Umbilical cord (tissue), 1 donor: ENCODE measurements at regions not wholly inside any gene's neighbourhood (a gene's known extent, or its start where the extent isn't known, plus 50 kb on each side); places are given as distances from the start of the nearest gene placed in this dataset.

ENCODE experiments used
- DNase-seq: peaks from one replicate; pipeline ENCODE4 v3.0.0-alpha.2; 2015; ENCODE audit warnings: low spot score

DNA sequence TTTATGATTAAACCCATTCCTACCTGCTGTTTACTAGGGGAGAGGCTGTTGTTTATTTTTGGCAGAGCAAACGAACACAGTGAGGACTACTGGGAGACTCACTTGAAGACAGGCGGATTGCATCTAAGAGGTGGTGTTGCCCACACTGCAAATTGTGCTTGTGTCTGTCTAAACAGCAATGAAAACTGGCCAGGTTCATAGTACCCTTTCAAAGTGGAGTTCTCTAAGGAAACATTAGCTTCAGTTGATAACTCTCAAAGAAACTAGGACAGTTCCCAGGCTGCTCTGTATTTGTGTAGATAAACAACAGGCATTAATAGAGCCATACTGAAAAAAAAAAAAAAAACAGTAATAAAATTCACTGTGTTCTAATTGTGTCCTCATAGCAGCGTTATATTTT lies 466.0 kb upstream of the RGS6 start:
- DNase-seq = no peak

DNA sequence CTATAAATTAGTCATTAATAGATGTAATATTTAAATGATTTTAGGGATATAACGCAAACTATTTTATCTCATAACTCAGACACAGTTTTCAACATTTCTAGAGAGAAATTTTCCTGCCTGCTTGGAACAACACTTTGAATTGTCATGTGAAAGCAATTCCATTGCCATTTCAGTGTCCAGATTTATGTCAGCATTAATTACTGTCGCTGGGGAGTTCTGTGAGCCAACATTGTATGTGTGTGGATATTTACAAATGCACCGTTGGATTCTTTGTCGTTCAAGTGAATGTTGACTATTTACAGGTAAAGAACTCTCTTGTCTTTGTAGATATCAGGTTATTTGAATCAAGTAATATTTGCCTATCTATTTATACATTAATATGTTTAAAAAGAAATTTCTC lies 465.3 kb upstream of the RGS6 start:
- DNase-seq = no peak

DNA sequence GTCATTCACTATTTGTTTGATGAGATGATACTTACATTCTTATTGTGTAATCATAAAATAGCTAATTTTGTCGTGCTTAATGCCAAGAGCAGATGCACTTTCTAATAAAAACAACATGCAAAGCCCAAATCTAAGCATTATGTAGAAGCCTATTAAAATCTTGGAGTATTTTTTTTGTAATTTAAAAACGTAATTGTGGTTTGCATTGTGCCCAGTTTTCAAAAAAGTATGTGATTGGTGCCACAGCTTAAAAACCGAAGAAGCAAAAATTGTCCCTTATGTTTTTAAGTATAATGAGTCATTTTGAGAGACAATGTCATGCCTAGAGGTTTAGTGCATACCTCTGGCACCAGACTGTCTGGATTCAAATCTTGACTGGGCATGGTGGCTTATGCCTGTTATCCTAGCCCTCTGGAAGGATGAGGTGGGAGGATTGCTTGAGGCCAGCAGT lies 464.8 kb upstream of the RGS6 start:
- DNase-seq = no peak

DNA sequence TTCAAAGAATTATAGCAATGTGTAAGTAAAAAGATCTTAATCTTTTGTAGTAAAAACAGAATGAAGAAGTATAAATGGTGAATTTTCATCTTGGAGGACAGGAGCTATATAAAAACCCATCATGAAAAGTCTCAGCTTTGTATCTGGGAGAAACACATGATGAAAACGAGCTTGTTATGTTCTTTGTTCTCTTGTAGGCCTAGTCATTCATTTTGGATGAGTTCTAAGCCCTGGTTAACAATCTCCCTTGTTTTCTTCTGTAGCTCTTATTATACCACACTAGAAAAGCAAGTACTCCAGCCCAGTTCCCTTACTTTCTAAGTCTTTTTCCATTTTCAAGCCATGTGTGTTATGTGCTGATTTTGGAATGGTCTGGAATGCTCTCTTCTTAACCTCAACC lies 463.5 kb upstream of the RGS6 start:
- DNase-seq = no peak

DNA sequence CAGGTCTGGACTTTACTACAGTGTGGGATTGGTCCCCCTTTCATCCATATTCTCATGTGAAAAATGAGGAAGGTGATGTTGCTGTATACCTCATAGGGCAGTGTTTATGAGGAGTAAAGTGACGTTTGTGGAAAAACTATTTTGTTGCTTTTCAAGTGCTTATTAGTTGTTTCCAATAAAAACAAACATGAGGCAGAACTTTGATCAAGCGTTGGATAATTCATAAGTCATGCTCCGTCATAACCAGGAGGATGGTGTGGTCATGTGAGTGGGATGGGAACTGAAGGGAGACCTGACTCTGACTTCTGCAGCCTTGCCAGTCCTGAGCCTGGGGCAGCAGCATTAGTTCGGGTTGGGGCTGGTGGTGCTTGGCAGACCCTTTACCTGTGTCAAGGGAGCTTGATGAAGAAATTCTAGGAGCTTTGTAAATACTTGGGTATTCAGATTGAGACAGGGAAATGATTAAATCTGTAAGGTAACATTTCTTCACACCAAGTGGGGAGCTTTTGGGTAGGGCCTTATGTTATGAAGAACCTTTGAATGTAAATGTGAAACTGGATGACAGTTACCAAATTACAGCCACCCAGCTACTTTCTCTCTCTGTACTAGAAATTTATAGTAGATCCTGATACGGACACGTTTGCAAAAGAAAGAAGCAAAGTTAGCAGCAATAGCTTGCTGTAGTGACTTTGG lies 462.4 kb upstream of the RGS6 start:
- no peak for DNase-seq

DNA sequence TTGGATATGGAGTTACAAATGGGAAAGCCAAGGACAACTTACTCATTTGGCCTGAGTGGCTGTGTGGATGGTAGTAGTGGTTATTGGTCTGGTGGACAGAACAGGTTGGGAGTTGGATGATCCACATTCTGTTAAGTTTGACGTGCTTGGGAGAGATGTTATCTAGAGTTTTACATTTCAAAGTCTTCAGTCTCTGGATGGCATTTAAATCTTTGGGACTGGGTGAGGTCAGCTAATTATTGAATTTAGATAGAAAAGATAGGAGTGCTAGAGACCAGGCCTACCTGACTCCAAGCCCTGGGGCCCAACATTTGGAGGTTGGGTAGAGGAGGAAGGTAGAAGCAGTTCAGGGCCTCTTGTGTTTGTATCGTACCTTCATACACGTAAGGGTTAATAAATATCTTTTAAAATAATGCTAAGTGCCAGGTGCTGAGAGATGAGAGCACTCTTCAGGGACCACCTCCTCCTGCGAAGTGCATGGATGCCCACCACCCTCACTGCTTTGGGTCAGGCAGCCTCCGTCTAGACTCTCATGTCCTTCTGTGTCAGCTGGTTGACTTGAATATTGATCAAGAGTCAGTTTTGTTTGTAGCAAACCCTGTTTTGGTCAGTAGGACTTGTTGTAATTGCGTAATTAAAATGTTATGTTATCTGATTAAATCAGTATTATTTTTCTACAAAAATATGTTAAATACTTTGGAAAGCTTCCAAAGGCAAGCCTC lies 460.4 kb upstream of the RGS6 start:
- no peak for DNase-seq

DNA sequence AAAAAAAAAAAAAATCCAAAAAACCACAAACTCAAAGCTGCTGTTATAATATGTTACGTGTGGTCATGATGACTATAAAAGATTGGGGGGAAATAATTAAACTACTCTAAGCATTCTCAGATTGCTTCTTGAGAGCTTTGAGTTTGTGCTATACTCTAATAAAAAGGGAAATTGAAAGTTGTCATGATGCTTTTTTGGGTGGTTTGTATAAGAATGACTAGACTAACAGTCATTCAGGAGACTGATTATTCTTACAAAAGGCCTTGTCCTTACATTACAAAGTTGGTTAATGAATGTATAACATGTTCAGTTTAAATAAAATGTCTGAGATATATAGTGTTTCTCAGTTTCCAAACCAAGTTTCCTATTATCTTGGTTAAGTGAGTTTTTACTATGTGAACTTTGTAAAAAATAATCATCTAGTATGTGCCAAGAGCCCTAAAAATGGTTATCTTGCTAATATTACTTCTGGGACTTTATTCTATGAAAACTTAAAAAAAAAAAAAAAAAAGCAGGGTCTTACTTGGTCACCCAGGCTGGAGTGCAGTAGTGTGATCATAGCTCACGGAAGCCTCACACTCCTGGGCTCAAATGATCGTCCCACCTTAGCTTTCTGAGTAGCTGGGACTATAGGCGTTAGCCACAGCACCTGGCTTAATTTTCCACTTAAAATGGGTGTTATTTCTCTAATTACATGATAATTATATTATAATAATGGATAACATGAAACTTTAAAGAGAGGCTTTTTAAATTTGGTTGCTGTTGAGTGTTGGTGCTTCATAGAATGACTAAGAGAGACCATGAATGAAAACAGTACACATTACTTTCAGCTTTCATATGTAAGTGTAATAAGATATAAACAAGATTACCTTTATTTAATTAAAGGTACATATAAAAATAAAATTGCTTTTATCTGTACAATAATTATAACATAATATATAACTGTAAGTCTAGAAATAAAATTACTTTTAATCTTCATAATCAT lies 459.6 kb upstream of the RGS6 start:
- DNase-seq = no peak

DNA sequence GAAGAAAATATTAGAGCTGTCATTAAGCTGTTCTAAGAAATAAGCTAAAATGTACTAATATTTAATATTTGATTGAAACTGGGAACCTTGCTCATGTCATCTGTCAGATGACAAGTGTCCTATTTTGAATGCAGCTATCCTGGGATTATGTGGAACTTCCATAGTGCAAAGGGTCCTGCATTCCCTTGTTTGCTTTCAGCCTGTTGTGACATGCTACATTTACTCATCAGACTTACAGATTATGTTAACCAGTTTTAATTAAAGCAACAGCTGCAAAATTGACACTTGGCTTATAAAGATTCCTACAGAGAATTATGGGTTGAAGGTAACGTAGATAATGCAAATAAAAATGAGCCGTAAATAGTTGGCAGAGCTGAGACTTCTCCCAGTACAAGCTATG lies 458.4 kb upstream of the RGS6 start:
- no peak for DNase-seq

DNA sequence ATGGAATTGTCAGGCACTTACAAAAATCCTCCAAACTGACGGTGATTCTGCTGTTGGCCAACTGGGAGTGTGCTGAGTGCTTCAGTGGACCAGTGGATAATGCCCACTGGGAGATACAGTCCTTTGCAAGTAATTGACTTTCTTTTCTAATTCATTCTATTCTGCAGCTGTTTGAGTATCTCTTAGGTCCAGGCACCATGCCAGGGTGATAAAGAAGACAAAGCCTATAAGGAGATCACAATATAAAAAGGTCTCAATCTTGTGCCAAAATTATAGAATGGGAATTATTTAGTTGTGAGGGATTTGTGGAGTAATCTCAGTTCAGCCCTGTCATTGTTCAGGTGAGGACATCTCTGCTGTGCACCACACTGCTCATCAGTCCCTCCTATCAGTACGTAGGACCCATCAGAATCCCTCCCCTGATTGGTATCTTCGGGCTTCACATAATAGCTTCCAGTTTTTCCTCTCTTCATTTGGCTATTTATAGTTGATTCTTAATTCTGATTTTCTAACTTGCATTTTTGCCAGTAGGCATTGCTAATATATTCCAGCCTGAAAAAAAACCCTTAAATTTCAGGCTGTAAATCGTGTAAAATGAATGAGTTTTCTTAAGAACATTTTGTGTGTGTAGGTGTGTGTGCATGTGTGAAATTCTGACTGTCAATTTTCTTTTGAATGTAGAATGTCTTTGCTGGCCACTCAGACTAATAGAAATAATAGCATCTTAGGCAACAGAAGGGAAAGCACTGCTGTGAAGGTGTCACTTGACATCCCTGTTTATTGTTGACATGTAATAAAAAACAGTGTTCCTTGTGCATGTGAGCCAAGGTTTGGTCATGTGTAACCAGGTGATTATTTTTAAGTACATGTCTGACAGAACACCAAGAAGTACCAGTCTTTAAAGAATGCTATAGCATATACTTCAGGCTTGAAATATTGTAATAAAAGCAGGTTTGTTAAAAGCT lies 457.6 kb upstream of the RGS6 start:
- DNase-seq = no peak

DNA sequence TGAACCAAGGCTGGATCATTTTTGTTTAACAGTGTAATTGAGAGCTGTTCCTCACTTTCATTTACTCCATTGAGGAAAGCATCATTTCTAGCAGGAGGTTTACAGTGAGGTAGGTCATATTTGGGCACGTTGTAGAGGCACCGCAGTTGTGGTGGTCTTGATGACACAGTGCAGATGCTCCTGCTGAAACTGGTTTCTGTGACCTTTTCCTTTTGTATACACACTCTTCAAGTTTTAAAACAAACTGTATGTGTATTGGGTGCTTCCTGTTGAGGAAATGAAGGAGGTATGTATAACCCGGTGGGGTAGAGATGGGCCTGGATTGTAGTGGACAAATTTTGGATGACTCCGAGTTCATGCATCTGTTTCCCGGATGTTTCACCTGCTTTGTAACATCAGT lies 456.3 kb upstream of the RGS6 start:
- no peak for DNase-seq

DNA sequence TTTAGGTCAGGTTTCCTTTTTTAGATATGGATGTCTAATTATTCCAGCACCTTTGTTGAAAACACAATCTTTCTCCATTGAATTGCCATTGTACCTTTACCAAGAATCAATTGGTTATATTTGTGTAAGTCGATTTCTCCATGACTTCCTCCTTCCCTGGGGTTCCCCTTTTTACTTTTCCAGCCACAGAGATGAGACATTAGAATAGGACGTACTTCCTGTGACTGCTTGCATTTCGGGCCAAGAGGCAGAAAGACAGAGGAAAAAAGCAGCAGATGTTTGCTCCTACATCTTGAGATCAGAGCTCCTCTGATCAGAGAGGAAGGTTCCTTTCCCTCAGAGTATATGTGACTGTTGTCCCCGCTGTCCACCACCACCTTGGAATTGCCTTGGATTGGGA lies 453.7 kb upstream of the RGS6 start:
- DNase-seq = no peak

DNA sequence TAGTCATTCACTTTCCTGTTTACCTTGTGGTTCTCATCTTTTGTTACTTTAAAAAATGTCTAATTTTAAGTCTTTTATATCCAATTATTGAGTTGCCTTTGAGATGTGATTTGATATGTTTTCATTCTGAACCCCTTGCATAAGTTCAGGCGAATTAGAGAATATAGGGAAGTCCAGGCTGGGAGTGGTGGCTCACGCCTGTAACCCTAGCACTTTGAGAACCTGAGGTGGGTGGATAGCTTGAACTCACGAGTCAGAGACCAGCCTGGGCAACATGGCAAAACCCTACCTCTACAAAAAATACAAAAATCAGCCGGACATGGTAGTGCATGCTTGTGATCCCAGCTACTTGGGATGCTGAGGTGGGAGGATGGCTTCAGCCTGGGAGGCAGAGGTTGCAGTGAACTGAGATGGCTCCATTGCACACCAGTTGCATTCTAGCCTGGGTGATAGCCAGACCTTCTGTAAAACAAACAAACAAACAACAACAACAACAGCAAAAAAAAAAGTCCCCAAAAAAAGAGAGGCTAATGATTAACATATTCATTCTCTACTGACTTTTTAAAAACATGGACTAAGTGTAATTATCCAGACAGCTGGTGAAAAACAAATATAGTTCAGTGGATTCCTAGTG lies 451.1 kb upstream of the RGS6 start:
- no peak for DNase-seq

DNA sequence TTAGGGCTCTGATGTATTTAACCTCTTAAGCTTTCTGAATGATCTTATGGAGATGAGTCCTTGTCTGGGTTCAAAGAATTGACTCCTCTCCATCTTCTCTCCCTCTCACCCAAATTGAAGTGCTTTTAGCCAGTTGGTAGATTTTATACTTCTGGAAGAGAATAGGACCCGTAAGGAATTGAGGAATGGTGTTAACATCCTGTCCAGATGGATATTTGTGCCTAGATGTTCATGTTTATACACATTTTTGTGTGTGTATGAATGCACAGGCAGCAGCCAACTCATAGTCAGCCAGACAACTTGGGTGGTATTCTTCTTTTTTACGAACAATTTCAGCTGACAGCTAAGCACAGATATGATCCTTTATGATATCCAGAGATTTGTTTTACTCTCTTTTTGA lies 449.6 kb upstream of the RGS6 start:
- DNase-seq = peak; percentile 70

DNA sequence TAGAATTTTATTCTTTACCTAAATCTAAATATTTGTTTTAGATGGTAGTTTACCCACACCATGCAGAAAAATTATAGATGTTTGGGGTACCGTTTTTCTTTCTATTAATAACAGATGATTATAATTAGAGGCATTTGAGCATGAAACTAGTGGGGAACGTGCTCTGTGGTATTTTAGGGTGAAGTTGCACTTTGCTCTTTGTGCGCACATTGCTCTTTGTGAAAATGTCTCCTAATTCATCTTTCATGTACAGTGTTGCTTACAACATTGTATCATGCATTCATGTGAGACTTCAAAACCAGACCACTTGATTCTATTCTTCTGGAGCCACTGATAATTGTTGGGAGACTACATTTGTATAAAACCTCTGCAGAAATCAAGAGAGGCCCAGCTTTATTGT lies 449.1 kb upstream of the RGS6 start:
- no peak for DNase-seq

DNA sequence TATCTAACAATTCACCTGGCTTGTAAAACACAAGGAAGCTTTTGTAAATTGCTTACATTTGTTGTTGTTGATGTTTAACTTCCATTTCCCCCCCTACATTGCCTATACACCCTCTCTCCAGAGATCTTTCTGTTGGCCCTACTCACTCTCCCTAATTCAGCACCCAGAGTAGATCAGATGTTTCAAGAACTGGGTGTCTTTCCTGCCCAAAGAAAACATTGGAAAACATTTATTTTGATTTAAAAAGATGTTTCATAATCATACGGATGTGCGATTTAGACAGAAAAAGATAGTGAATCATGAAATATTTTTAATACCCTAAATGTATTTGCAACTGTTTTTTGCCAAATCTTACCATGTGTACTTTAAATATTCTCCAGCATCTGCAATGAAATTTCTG lies 446.4 kb upstream of the RGS6 start:
- DNase-seq = no peak

DNA sequence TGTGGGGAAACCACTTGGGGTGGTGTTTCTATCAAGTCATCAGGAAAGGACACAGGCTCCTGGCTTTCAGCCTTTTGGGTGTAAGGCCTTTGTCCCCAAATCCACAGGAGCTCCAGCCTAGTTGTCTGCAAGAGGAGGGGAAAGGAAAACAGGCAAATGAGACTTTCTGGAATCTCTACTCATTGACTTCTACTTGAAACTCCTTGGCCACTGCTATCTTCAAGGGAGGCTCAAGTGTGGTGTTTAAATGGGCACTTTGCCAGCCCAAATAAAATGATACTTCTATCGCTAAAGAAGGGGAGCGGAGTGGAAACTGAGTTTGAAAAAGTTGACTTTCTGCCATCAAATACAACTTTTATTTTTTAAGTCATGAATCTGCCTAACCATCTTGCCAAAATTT lies 445.9 kb upstream of the RGS6 start:
- DNase-seq = peak; percentile 28

DNA sequence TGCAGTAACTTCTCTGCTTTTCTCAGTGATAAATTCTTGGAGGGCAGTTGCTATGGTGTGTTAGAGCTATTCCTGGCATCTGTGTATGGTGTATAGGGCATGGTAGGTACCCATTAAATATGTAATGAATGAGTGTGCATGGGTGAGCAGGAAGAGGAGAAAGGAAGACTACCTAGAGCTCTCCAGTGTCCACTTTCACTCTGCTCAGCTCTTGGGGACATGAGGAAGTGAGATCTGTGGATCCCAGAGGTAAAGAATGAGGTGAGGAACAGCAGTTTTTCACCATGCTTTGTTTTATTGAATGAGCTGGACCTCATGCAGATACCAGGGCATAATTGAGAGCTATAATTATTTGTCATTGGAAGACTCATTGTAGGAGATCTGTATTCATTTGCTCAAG lies 444.8 kb upstream of the RGS6 start:
- no peak for DNase-seq

DNA sequence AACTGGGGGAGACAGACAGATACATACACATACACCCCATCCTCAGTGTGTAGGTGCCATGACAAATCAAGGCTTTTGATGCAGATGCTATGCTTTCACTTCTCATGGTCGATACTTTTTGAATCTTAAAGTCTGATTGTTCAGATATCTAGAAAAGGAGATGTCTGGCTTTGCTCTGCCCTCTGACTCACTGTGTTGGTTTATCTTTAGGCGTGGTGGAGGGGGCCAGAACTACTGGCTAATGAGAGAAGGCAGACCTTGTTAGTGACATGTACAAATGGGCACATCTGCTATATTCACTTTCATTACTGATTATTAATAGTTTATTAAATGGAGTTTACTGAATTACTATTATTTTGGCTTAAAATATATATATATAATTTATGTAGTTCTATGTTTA lies 444.3 kb upstream of the RGS6 start:
- peak; percentile 28 for DNase-seq

DNA sequence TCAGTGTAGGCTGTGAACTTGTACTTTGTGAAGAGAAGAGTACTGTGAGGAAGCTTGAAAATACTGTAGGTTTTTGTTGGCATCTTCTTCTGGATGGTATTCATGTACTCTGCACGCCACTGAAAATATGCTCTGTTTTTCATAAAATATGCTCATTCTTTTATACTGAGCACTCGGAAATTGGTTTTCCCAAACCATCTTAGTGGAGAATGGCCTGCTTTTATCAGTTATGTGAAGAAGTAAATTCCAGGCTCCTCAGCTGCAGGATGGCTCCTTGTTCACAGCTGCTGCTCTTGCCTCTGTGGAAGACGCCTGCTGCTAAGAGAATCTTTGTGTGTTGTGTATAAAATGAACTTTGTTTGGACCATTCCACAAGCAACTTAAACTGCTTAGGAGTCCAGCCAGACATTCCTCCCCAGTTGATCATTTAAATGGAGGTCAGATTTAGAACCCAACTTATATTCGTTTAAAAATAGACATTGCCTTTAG lies 443.5 kb upstream of the RGS6 start:
- DNase-seq = peak; percentile 77

DNA sequence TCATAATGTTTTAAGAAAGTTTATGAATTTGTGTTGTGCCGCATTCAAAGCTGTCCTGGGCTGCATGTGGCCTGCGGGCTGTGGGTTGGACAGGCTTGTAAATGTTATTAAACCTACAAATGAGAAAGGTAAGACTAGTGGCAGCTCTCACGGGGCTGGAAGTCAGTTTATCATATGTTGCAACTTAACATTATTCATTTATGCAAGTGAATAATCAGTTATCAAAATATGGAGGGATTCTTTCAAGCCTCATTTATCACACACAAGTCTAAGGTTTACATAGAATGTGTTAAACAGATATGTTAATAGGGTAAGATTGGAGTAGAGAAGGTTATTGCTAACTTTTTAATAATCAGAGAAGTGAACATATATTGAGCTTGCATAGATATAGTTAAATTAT lies 442.5 kb upstream of the RGS6 start:
- DNase-seq = no peak

DNA sequence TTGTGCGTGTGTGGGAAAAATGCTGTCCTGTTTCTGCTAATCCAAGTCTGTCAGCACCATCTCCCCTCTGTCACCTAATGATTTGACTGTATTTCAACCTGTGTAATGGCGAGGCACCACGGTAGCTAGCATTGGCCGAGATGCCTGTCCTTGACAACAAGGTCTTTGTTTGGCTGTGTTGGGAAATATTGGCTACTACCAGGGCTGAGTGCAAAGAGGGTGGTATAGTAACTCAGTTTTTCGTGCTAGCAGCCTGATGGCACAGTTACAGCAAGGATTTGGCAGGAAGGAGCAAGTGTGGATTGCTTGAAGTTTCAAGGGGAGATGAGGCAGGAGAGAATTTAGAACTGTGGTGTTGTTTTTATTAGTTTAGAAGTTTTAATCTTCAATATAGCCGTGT lies 440.3 kb upstream of the RGS6 start:
- no peak for DNase-seq
